GM12891 (cell line): ENCODE measurements at regions not wholly inside any gene's neighbourhood (a gene's known extent, or its start where the extent isn't known, plus 50 kb on each side); places are given as distances from the start of the nearest gene placed in this dataset.

ENCODE experiments used
- POLR2A ChIP-seq: IDR thresholded peaks from 2 replicates; pipeline ENCODE4 v1.6.1; 2011; ENCODE audit warnings: low read depth, low read length, control low read depth
- POLR2AphosphoS5 ChIP-seq: IDR thresholded peaks from 2 replicates; pipeline ENCODE4 v1.6.1; 2011; ENCODE audit warnings: low read depth, low read length, control low read depth
- SPI1 ChIP-seq: IDR thresholded peaks from 2 replicates; pipeline ENCODE4 v1.6.1; 2011; ENCODE audit warnings: low read depth, low read length, control low read depth
- TAF1 ChIP-seq: IDR thresholded peaks from 2 replicates; pipeline ENCODE4 v1.6.1; 2011; ENCODE audit warnings: low read depth, low read length, control low read depth

- no peak for TF ChIP-seq POLR2A
- TF ChIP-seq POLR2AphosphoS5 = no peak
- TF ChIP-seq SPI1 = no peak
- TF ChIP-seq TAF1 = no peak
Measured at GRCh38 chr1:83023212-83023611, 975.7 kb downstream of the TTLL7 start.
